Neural progenitor cell (in vitro differentiated cells): ENCODE measurements at regions not wholly inside any gene's neighbourhood (a gene's known extent, or its start where the extent isn't known, plus 50 kb on each side); places are given as distances from the start of the nearest gene placed in this dataset.

Source experiments
- DNase-seq: peaks from one replicate; pipeline ENCODE4 v3.0.0-alpha.2; 2016; ENCODE audit warnings: low spot score
- H2AFZ ChIP-seq: fragments of 200-600 bp; sonication (generic); replicated peaks from 2 replicates; pipeline ENCODE4 v1.6.1; 2016; ENCODE audit warnings: antibody characterized with exemption
- H3F3A ChIP-seq: fragments of 200-600 bp; sonication (generic); 2 replicates; pipeline ENCODE4 v1.6.1; 2016; ENCODE audit warnings: antibody characterized with exemption, low read depth
- H3K27ac ChIP-seq: fragments of 200-600 bp; sonication (generic); 2 replicates; pipeline ENCODE4 v1.5.1; 2016; ENCODE audit warnings: mild to moderate bottlenecking
- H3K27me3 ChIP-seq: fragments of 200-600 bp; sonication (generic); 2 replicates; pipeline ENCODE4 v1.6.1; 2016; ENCODE audit warnings: mild to moderate bottlenecking, moderate library complexity
- H3K36me3 ChIP-seq: fragments of 200-600 bp; sonication (generic); 2 replicates; pipeline ENCODE4 v1.5.1; 2016
- H3K4me1 ChIP-seq: fragments of 200-600 bp; sonication (generic); 2 replicates; pipeline ENCODE4 v1.6.1; 2016; ENCODE audit warnings: mixed run types
- H3K4me2 ChIP-seq: fragments of 200-600 bp; sonication (generic); 2 replicates; pipeline ENCODE4 v1.6.1; 2016
- H3K4me3 ChIP-seq: fragments of 200-600 bp; sonication (generic); 2 replicates; pipeline ENCODE4 v1.5.1; 2016
- H3K79me2 ChIP-seq: fragments of 200-600 bp; sonication (generic); 2 replicates; pipeline ENCODE4 v1.6.1; 2016; ENCODE audit warnings: low read depth
- H3K9ac ChIP-seq: fragments of 200-600 bp; sonication (generic); 2 replicates; pipeline ENCODE4 v1.6.1; 2016
- H3K9me3 ChIP-seq: fragments of 200-600 bp; sonication (generic); 2 replicates; pipeline ENCODE4 v1.5.1; 2016; ENCODE audit warnings: low read depth
- H4K20me1 ChIP-seq: fragments of 200-600 bp; sonication (generic); 2 replicates; pipeline ENCODE4 v1.6.1; 2016; ENCODE audit warnings: low read depth
- H3K27ac Mint-ChIP-seq: 3 replicates; pipeline ENCODE4 v1.8.0; 2021; ENCODE audit warnings: mixed read lengths
- H3K27me3 Mint-ChIP-seq: 2 replicates; pipeline ENCODE4 v1.8.0; 2022; ENCODE audit warnings: low read depth, mild to moderate bottlenecking, inconsistent platforms, moderate library complexity, mixed read lengths; ENCODE audit not compliant: insufficient read depth
- H3K36me3 Mint-ChIP-seq: 3 replicates; pipeline ENCODE4 v1.8.0; 2021; ENCODE audit warnings: mixed read lengths
- H3K4me1 Mint-ChIP-seq: 3 replicates; pipeline ENCODE4 v1.8.0; 2021; ENCODE audit warnings: mixed read lengths
- H3K4me3 Mint-ChIP-seq: 3 replicates; pipeline ENCODE4 v1.8.0; 2021; ENCODE audit warnings: mild to moderate bottlenecking, moderate library complexity, mixed read lengths
- H3K9me3 Mint-ChIP-seq: 3 replicates; pipeline ENCODE4 v1.8.0; 2020; ENCODE audit warnings: mixed read lengths
- EZH2 ChIP-seq: fragments of 200-600 bp; sonication (generic); IDR thresholded peaks from 2 replicates; pipeline ENCODE4 v1.6.1; 2017; ENCODE audit warnings: antibody characterized with exemption, mild to moderate bottlenecking, moderate library complexity
- EZH2phosphoT487 ChIP-seq: fragments of 200-600 bp; sonication (generic); IDR thresholded peaks from 2 replicates; pipeline ENCODE4 v1.6.1; 2017; ENCODE audit warnings: antibody characterized with exemption
- TF ChIP-seq, protein P1 (sequence below): fragments of 200-600 bp; sonication (generic); IDR thresholded peaks from 2 replicates; pipeline ENCODE4 v1.5.1; 2017; ENCODE audit warnings: antibody characterized with exemption, mild to moderate bottlenecking

DNA sequence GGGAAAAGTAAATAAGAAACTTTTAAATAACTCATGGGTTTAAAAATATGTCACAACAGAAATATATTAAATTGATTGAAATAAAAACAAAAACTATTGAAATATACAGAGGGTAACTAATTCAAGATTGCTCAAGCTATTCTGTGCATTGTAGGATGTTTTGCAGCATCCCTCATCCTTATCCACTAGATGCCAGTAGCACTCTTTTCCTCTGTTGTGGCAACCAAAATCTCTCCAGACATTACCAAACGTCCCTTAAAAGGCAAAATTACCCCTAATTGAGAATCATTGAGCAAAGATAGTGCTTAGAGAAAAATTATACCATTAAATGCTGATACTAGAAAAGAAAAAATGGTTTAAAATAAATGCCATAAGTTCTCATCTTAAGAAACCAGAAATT lies 682.6 kb downstream of the RWDD3 start:
- H4K20me1 ChIP-seq: no peaks in the 10 kb centered on the region
- Mint-ChIP-seq H3K4me3 (no peak overlapping the region), H3K36me3 (no peaks in the 10 kb centered on the region), H3K4me1 (no peaks in the 10 kb centered on the region), H3K9me3 (peaks cover 6% of the 10 kb centered on the region), H3K27ac (no peak overlapping the region), H3K27me3 (peaks cover 2% of the 10 kb centered on the region)
- H3K4me3 ChIP-seq: no peak overlapping the region
- no peaks in the 10 kb centered on the region for H3K9me3 ChIP-seq
- no peak overlapping the region for H3K9ac ChIP-seq
- no peaks in the 10 kb centered on the region for H3K27me3 ChIP-seq
- no peaks in the 10 kb centered on the region for H3K79me2 ChIP-seq
- H3K36me3 ChIP-seq: no peaks in the 10 kb centered on the region
- H3F3A ChIP-seq: no peaks in the 10 kb centered on the region
- H3K4me1 ChIP-seq: no peaks in the 10 kb centered on the region
- H3K27ac ChIP-seq: no peak overlapping the region
- H2AFZ ChIP-seq: no peak overlapping the region
- H3K4me2 ChIP-seq: no peak overlapping the region
- DNase-seq: peak; percentile 40
- TF ChIP-seq EZH2: no peak
- TF ChIP-seq, protein P1, sequence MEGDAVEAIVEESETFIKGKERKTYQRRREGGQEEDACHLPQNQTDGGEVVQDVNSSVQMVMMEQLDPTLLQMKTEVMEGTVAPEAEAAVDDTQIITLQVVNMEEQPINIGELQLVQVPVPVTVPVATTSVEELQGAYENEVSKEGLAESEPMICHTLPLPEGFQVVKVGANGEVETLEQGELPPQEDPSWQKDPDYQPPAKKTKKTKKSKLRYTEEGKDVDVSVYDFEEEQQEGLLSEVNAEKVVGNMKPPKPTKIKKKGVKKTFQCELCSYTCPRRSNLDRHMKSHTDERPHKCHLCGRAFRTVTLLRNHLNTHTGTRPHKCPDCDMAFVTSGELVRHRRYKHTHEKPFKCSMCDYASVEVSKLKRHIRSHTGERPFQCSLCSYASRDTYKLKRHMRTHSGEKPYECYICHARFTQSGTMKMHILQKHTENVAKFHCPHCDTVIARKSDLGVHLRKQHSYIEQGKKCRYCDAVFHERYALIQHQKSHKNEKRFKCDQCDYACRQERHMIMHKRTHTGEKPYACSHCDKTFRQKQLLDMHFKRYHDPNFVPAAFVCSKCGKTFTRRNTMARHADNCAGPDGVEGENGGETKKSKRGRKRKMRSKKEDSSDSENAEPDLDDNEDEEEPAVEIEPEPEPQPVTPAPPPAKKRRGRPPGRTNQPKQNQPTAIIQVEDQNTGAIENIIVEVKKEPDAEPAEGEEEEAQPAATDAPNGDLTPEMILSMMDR: peak; percentile 64

DNA sequence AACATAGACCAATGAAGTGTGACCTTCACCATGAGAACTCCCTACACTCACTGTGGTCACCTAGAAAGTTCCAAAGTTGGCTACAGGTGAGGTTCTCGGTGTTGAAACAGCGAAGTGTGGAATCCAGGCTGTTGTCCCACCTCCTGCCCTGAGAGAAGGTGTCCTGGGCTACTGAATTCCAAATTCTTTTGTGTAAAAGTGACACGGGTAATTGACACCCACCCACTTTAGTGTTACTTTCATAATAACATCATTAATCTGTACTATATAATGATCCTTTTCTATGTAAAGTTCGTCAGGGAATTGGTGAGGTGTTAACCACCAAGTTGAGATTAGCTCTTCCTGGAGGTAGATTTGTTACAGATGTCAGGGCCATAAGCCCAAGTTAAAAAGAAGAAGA lies 690.7 kb downstream of the RWDD3 start:
- H3K27me3 Mint-ChIP-seq: no peaks in the 10 kb centered on the region
- no peak overlapping the region for H3K9ac ChIP-seq
- no peaks in the 10 kb centered on the region for H3K4me1 Mint-ChIP-seq
- no peaks in the 10 kb centered on the region for H3K36me3 Mint-ChIP-seq
- H3K27me3 ChIP-seq: no peaks in the 10 kb centered on the region
- DNase-seq: no peak
- no peaks in the 10 kb centered on the region for H3F3A ChIP-seq
- H3K36me3 ChIP-seq: no peaks in the 10 kb centered on the region
- H3K4me1 ChIP-seq: no peaks in the 10 kb centered on the region
- H3K27ac Mint-ChIP-seq: no peak overlapping the region
- no peak overlapping the region for H3K4me3 ChIP-seq
- no peak overlapping the region for H2AFZ ChIP-seq
- no peaks in the 10 kb centered on the region for H3K9me3 ChIP-seq
- no peaks in the 10 kb centered on the region for H3K79me2 ChIP-seq
- H3K27ac ChIP-seq: no peak overlapping the region
- H3K4me2 ChIP-seq: no peak overlapping the region
- H3K4me3 Mint-ChIP-seq: no peak overlapping the region
- TF ChIP-seq EZH2phosphoT487 (no peak), EZH2 (no peak)
- TF ChIP-seq, protein P1: no peak
- H4K20me1 ChIP-seq: no peaks in the 10 kb centered on the region
- H3K9me3 Mint-ChIP-seq: no peaks in the 10 kb centered on the region

DNA sequence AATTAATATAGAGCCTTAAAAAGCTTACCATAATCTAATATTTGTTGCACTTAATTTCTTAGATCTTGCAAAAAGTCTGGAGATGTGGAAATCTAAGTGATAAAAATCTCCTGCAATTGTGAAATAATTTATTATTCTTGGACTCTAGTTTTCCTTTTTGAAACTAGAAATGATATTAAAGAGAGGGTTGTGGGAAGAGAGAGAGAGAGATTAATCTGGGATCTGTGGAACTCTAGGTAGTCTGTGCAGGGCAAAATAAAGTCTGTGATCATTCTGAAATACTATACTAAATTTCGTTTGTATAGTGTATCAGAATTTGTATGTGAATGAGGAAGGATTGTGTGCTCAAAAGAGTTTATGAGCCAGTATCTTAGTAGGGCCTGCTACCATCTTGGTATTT lies 692.3 kb downstream of the RWDD3 start:
- Histone ChIP-seq H3K36me3 (no peaks in the 10 kb centered on the region), H3K27ac (no peak overlapping the region), H3K4me1 (no peaks in the 10 kb centered on the region), H2AFZ (no peak overlapping the region), H3K9ac (no peak overlapping the region), H4K20me1 (no peaks in the 10 kb centered on the region), H3F3A (no peaks in the 10 kb centered on the region), H3K27me3 (no peaks in the 10 kb centered on the region), H3K4me3 (no peak overlapping the region), H3K9me3 (no peaks in the 10 kb centered on the region), H3K79me2 (no peaks in the 10 kb centered on the region), H3K4me2 (no peak overlapping the region)
- no peaks in the 10 kb centered on the region for H3K36me3 Mint-ChIP-seq
- TF ChIP-seq, protein P1: no peak
- H3K4me3 Mint-ChIP-seq: no peak overlapping the region
- no peak for DNase-seq
- no peaks in the 10 kb centered on the region for H3K9me3 Mint-ChIP-seq
- H3K27me3 Mint-ChIP-seq: no peaks in the 10 kb centered on the region
- H3K27ac Mint-ChIP-seq: no peak overlapping the region
- H3K4me1 Mint-ChIP-seq: no peaks in the 10 kb centered on the region

DNA sequence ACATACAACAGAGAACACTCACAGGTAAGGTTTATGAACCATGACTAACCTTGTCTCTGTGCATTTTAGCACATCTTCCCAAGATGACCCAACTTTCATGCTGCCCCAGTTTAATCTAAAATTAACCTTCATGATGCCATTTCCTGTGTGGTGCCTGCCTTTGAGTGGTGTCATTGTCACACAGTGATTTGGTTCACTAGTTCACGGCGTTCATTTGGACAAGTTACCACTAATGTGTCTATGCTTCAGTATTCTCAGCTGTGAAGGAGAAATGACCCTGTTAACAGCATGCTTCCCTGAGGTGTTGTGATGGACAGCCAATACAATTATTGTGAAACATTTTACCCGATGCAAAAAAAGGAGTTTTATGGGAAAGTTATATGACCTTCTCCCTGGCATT lies 693.1 kb downstream of the RWDD3 start:
- H3K27me3 Mint-ChIP-seq: no peaks in the 10 kb centered on the region
- no peak overlapping the region for H3K4me3 Mint-ChIP-seq
- no peak overlapping the region for H3K9ac ChIP-seq
- no peak overlapping the region for H3K27ac Mint-ChIP-seq
- no peaks in the 10 kb centered on the region for H3K36me3 Mint-ChIP-seq
- H3K4me3 ChIP-seq: no peak overlapping the region
- no peak for TF ChIP-seq EZH2
- TF ChIP-seq, protein P1: no peak
- TF ChIP-seq EZH2phosphoT487: no peak
- no peaks in the 10 kb centered on the region for H3K9me3 Mint-ChIP-seq
- H3K79me2 ChIP-seq: no peaks in the 10 kb centered on the region
- no peaks in the 10 kb centered on the region for H3K27me3 ChIP-seq
- no peak overlapping the region for H3K27ac ChIP-seq
- H3K4me1 Mint-ChIP-seq: no peaks in the 10 kb centered on the region
- H3K9me3 ChIP-seq: no peaks in the 10 kb centered on the region
- H4K20me1 ChIP-seq: no peaks in the 10 kb centered on the region
- H3K36me3 ChIP-seq: no peaks in the 10 kb centered on the region
- no peaks in the 10 kb centered on the region for H3K4me1 ChIP-seq
- no peaks in the 10 kb centered on the region for H3F3A ChIP-seq
- no peak overlapping the region for H3K4me2 ChIP-seq
- H2AFZ ChIP-seq: no peak overlapping the region
- no peak for DNase-seq
